VCaP (cell line): ENCODE measurements at regions not wholly inside any gene's neighbourhood (a gene's known extent, or its start where the extent isn't known, plus 50 kb on each side); places are given as distances from the start of the nearest gene placed in this dataset.

ENCODE experiments used
- H3K27ac ChIP-seq: fragments of 450-650 bp; 2 replicates; pipeline ENCODE4 v1.5.1; 2017
- CTCF ChIP-seq: fragments of 450-650 bp; conservative IDR thresholded peaks from 2 replicates; pipeline ENCODE4 v1.5.1; 2017; ENCODE audit warnings: mild to moderate bottlenecking, moderate library complexity

GRCh38 chr2:172230889-172231401 lies 128.2 kb upstream of the DLX2 start:
- no peak for TF ChIP-seq CTCF
- no peak overlapping the region for H3K27ac ChIP-seq

DNA sequence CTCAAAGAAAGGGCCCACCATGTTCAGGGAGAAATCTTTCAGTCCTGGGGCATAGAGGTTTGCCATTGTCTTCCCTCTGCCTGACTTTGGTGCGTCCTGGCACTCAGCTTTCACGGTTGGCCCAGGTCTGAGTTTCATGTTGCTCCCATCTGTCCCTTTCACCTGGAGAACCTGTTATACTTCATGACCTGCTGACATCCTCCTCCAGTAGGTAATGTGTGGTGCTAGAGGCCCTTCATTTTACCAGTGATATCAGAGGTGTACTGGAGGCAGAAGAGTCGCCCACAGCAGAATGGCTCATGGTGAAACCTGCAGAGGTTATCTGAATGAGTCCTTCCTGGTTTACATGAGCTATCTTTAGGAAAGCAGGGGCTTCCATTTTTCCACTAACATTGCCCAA lies 128.8 kb upstream of the DLX2 start:
- no peak for TF ChIP-seq CTCF
- H3K27ac ChIP-seq: no peak overlapping the region

DNA sequence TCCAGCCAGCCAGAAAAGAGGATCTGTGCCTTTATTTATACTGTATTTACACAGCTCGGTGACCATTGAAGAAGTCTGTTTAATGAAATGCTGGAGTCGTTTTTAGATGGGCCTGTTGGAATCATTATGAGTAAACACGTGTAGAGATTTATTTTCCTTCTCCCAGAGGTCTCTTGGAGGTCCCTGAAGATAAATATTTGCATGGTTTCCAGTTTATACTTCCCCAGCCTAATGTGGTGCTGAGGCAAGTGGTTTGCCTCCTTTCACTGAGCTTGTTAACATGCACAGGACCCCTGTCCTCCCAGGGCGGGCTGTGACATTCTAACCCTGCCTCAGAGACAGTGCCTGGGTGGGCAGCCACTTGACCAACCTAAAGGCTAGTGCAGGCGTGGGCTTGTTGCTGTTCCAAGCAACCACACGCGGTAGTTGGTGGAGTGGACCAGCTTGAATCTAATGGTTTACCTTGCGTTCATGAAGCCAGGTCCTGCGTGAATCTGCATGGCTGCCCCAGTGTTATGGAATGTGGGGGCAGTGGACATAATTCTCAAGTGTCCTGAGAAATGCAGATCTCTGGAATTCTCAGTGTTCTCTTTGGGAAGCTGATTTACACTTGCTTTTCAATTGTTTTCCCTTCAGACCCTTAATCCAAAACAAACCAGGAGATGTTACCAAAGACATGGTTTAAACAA lies 130.2 kb upstream of the DLX2 start:
- H3K27ac ChIP-seq: no peak overlapping the region
- TF ChIP-seq CTCF: no peak

DNA sequence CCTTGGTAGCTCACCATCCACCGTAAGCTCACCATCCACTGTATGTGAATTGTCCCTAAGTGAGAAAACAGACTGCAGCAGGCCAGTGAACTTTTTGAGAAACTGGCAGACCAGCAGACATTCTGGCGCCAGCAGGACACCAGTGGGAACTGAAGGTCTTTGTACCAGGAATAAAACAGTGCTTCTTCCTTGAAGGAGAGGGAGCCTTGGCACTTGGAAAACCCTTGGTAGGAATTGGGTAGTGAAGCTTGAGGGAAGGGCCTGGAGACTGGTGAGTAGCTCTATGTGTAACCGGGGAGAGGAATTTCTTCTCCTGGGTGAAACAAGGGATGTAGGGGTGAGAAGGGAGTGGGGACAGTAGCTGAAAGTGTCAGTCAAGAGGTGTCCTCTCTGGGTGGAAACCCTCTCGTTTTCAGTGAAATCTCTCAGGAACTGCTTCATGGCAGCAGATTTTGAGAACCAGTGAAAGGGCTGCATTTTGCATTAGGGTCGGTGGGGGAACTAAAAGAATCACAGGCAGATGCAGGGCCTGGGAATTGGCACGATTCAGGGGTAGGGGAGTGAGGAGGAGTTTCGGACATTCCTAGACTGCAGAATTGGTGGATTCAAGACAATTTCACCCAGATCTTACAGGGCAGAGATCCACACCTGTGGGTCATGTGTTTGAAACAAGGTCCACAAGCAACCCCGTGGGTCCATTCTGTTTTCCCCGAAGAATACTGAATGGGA lies 131.5 kb upstream of the DLX2 start:
- no peak overlapping the region for H3K27ac ChIP-seq

DNA sequence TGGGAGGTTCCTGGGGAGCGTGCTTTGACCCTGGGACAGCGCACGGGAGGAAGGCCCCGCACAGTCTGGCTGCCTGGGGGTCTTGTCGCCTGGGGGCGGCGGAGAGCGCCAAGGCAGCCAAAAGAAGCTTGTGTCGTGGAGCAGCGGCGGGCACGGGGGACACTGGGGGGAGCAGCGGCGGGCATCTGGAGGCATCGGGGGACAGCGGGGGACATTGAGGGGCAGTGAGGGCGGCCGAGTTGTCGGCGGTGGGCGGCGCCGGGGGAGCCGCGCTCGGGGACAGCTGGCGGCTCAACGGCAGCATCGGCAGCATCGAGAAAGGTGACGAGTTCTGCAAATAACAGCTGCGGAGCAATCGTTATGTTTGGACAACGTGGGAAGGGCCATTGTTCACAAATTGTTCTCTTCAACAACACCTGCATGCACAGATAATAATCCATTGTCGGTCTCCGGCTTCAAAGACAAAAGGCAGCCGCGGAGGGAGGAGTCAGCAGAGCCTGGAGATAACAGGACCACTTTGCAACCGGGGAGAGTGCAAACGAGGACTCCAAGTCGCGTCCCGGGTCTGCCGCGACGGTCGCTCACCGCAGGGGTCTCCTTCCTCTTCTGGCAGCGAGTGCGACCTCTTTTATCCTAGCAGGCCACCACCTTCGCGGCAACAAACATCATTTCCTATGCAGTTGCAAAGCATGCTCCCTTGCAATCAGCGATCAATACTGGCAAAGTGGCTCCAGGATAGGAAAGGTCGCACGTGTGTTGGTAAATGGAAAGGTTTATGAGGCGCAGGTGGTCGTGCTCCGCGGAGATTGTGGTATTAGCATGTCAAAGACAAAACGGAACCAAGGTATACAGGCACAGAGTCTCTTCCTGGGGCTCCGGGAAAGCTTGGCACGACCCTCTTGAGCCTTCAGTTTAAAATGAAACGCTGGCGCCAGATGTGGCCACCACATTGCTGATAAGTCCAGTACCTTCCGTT lies 132.3 kb upstream of the DLX2 start:
- no peak overlapping the region for H3K27ac ChIP-seq
- no peak for TF ChIP-seq CTCF

More for the DNA sequence above, 131.5 kb upstream of the DLX2 start:
- TF ChIP-seq CTCF: no peak

DNA sequence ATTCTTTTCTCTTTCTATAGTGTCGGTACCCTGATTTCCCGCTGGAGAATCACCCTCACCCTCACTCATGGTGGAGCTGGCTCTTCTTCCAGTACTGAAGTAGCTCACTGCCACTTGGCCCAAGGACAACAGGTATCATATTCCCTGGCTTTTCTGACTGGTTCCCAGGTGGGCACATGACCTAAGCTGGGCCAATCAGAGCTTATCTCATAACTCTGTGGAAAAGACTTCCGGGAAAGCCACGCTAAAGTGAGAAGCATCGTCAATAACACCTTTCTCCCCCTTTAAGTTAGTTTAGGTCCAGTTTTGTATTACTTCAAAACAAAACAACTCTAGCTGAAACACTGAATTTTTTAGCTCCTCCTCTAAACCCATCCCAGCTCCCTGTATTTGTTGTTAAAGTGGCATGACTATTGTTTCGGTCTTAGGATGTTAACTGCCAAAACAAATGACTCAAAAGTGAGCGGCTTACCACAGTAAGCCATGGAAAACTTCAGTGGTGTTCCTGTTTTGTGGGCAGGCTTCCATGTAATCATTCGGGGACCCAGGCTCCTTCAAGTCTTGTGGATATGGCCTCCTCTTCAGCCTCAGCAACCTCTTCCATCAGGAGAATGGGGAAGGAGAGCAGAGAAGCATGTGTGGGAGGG lies 137.4 kb upstream of the DLX2 start:
- TF ChIP-seq CTCF: no peak

More for the DNA sequence above, 137.4 kb upstream of the DLX2 start:
- H3K27ac ChIP-seq: no peak overlapping the region
